IPS DF 6.9 (cell line): ENCODE measurements at regions not wholly inside any gene's neighbourhood (a gene's known extent, or its start where the extent isn't known, plus 50 kb on each side); places are given as distances from the start of the nearest gene placed in this dataset.

Experiments used
- DNase-seq: peaks from one replicate; pipeline ENCODE4 v3.0.0-alpha.2; 2013; ENCODE audit warnings: low read depth, low spot score
- H3K27ac ChIP-seq: one replicate; pipeline ENCODE4 v1.5.1; 2013; ENCODE audit warnings: low read length, control low read depth
- H3K27me3 ChIP-seq: 2 replicates; pipeline ENCODE4 v1.6.1; 2013; ENCODE audit warnings: mild to moderate bottlenecking, low read length; ENCODE audit not compliant: control insufficient read depth, insufficient read depth
- H3K36me3 ChIP-seq: 2 replicates; pipeline ENCODE4 v1.6.1; 2013; ENCODE audit warnings: low read length; ENCODE audit not compliant: control insufficient read depth, insufficient read depth
- H3K4me1 ChIP-seq: 2 replicates; pipeline ENCODE4 v1.6.1; 2013; ENCODE audit warnings: low read length; ENCODE audit not compliant: control insufficient read depth, insufficient read depth
- H3K4me3 ChIP-seq: 2 replicates; pipeline ENCODE4 v1.5.1; 2013; ENCODE audit warnings: mild to moderate bottlenecking, low read length
- H3K9me3 ChIP-seq: 2 replicates; pipeline ENCODE4 v1.6.1; 2013; ENCODE audit warnings: low read length, inconsistent platforms; ENCODE audit not compliant: control insufficient read depth, insufficient read depth
- WGBS: extraction: QIAGEN DNeasy Blood & Tissue Kit; methylation state at CpG from one replicate; pipeline ENCODE4 v1.1.7; 2013; ENCODE audit warnings: mixed read lengths, missing lambda C conversion rate; ENCODE audit not compliant: insufficient read length, insufficient coverage; 5-methylcytosine and 5-hydroxymethylcytosine counted together

DNA sequence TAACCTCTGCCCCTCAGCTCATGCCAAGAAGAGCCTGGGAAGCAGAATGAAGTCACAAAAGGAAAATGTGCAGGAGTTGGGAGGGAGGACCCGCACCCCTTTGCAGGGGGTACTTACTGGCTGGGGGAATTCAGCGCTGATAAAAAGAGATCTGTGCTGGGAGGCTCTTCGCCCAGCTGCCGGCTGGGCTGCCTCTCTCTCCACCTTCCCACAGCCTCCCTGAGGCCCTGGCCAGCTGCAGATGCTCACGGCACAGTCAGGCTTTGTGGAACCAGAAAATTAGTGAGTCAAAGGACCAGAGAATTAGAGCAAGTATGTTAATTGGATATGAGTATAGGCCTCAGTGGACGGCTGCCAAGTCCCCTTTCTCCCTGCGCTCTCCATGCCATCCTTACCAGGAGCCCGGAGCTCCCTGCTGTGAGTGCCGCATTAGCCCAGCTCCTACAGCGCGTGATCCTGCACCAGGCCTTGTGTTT is 181.7 kb upstream of the SH3BP4 start:
- WGBS, result no CpG with 5 or more reads among the region's 11 CpGs
- no peaks in the 10 kb centered on the region for H3K36me3 ChIP-seq
- H3K4me3 ChIP-seq, result no peak overlapping the region
- H3K4me1 ChIP-seq, result no peaks in the 10 kb centered on the region
- no peak overlapping the region for H3K27ac ChIP-seq
- no peaks in the 10 kb centered on the region for H3K9me3 ChIP-seq
- no peak for DNase-seq
- no peaks in the 10 kb centered on the region for H3K27me3 ChIP-seq

DNA sequence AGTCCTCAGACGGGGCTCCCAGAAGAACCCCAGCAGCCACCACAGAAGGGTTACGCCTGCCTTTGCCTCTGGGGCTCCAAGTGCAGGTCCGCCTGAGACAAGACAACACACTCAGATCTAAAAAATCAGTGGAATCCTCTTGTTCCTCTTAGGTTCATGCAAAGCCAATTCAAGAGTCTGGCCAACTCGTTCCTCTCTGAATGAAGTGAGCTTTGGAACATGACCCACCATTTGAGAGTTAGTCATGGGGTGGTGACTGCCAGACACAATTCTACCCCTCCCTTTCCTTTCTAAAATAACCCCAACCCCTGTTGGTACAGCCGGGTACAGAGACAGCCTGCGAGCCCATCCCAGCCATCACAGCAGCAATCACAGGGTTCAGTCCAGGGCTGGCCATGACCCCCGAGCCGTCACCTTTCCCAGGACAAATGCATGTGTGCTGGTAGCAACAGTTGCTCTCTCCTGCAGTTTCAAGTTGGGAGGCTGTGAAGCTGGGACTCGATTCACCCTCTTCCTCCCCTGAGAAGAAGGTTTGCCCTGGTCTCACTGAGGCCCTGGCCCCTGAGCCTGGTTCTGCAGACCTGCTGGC is 183.1 kb upstream of the SH3BP4 start:
- H3K4me1 ChIP-seq, result no peaks in the 10 kb centered on the region
- no peak for DNase-seq
- no CpG with 5 or more reads among the region's 9 CpGs for WGBS
- H3K9me3 ChIP-seq, result no peaks in the 10 kb centered on the region
- H3K27me3 ChIP-seq, result no peaks in the 10 kb centered on the region
- H3K36me3 ChIP-seq, result no peaks in the 10 kb centered on the region
- H3K4me3 ChIP-seq, result no peak overlapping the region
- no peak overlapping the region for H3K27ac ChIP-seq

DNA sequence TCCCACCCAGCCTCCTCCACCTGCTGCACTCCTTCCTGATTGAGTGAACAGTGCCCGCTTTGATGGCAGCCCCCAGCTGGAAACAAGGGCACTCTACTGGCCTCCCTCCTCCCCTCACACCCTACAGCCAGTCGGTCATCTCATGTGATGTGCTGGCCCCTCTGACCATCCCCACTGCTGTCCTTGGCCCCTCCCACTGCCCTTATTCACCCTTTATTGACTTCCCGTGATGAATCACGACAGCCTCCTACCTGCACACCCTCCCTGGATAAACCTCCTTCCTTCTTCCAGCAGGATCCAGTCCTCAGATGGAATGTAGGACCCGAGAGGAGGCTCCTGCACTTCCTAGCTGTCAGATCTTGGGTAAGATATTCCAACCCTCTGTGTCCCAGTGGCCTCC is 186.5 kb upstream of the SH3BP4 start:
- WGBS, result no CpG with 5 or more reads among the region's 5 CpGs

DNA sequence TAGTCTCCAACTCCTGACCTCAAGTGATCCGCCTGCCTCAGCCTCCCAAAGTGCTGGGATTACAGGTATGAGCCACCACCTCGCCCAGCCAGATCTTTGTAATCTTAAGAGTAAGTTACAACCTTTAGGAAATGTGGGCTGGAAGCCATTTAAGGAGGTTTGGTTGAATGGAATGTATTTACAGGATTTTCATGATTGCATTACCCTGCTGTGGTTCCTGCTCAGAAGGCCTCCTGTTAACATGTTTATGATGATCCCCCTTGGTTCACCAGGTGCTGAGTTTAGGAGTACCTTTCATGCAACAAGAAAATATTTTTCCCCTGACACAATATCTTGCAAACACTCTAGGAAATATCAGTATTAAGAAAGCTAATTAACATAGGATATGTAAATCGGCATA is 187.4 kb upstream of the SH3BP4 start:
- Histone ChIP-seq H3K4me1 (no peaks in the 10 kb centered on the region), H3K36me3 (no peaks in the 10 kb centered on the region), H3K27me3 (no peaks in the 10 kb centered on the region), H3K27ac (no peak overlapping the region), H3K4me3 (no peak overlapping the region), H3K9me3 (no peaks in the 10 kb centered on the region)
- DNase-seq, result no peak
- WGBS, result no CpG with 5 or more reads among the region's 3 CpGs

More for the DNA sequence above, 186.5 kb upstream of the SH3BP4 start:
- Histone ChIP-seq H3K4me1 (no peaks in the 10 kb centered on the region), H3K36me3 (no peaks in the 10 kb centered on the region), H3K4me3 (no peak overlapping the region), H3K27me3 (no peaks in the 10 kb centered on the region), H3K27ac (no peak overlapping the region), H3K9me3 (no peaks in the 10 kb centered on the region)
- no peak for DNase-seq

DNA sequence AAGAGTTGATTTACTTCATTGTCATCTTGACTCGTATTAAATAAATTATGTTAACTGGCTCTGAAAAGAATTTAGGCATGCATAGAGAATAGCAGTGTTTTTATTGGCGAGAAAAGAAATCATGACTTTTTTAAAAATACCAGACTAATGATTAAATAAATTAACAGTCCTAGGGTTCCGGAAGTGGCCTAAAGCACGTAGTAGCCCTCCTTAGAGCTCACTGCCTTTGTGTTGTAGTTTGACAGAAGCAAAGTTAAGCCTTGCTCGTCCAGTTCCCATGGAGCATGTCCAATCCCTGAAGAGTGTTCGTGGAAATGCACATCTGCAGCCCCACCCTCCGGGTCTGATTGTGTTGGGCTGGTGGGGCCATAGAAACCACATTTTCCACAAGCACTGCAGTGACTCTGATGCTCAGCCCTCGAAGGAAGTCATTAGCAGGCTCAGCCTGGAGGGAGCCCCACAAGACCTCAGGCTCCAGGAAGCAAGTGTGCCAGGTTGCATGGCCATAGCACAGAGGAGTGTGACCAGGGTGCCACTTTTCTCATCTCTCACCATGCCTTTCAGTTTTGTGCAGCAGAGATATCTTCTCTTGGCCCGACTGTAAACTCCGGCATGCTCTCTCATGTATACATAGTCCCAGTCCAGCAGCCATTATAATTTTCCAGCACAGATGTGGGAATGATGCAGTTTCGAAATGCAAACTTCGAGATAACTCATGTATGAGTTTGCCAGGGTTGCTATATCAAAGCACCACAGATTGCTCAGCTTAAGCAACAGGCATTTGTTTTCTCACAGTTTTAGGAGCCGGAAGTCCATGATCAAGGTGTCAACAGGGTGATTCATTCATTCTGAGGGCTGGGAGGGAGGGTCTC is 188.6 kb upstream of the SH3BP4 start:
- H3K9me3 ChIP-seq, result no peaks in the 10 kb centered on the region
- WGBS, result no CpG with 5 or more reads among the region's 13 CpGs
- DNase-seq, result no peak
- H3K4me1 ChIP-seq, result no peaks in the 10 kb centered on the region
- no peak overlapping the region for H3K27ac ChIP-seq
- no peaks in the 10 kb centered on the region for H3K36me3 ChIP-seq
- H3K27me3 ChIP-seq, result no peaks in the 10 kb centered on the region
- H3K4me3 ChIP-seq, result no peak overlapping the region

DNA sequence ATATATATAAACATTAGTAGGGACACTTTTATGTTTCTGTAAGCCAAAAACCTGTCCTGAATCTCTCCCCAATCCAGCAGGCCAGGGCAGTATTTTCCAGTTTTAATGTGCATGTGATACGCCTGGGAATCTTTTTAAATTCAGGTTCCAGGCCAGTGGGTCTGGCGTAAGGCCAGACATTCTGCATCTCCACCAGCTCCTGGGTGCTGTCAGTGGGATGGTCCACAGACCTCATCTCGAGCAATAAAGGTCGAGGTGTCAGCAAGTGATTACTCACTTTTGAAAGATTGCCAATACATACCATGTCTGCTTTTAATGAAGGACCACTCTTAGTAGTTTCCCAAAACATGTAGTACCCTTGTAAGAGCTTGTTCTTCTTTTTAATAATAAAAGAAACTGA is 189.9 kb upstream of the SH3BP4 start:
- Histone ChIP-seq H3K9me3 (no peaks in the 10 kb centered on the region), H3K4me3 (no peak overlapping the region), H3K27ac (no peak overlapping the region), H3K27me3 (no peaks in the 10 kb centered on the region), H3K36me3 (no peaks in the 10 kb centered on the region), H3K4me1 (no peaks in the 10 kb centered on the region)
- no CpG with 5 or more reads among the region's 4 CpGs for WGBS
- no peak for DNase-seq

DNA sequence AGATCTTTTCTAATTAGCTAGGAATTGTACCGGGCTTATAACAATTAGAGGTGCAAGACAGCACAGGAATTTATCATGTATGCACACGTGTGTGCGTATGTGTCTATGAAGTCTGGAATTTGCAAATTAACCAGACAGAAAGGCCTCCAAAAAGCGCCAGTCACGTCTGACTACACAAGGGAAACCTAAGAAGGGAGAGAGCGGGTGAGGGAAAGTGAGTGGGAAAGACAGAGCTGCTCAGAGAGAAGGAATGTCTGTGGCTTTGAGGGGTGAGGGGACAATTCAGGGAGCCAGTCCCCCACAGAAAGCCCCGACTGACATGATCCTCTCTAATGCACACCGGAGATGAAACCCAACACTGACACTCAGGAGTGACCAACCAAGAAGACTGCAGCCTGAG is 197.7 kb upstream of the SH3BP4 start:
- H3K27me3 ChIP-seq, result no peaks in the 10 kb centered on the region
- no peaks in the 10 kb centered on the region for H3K36me3 ChIP-seq
- DNase-seq, result no peak
- H3K27ac ChIP-seq, result no peak overlapping the region
- H3K4me1 ChIP-seq, result no peaks in the 10 kb centered on the region
- no peak overlapping the region for H3K4me3 ChIP-seq
- H3K9me3 ChIP-seq, result no peaks in the 10 kb centered on the region
- no CpG with 5 or more reads among the region's 8 CpGs for WGBS

DNA sequence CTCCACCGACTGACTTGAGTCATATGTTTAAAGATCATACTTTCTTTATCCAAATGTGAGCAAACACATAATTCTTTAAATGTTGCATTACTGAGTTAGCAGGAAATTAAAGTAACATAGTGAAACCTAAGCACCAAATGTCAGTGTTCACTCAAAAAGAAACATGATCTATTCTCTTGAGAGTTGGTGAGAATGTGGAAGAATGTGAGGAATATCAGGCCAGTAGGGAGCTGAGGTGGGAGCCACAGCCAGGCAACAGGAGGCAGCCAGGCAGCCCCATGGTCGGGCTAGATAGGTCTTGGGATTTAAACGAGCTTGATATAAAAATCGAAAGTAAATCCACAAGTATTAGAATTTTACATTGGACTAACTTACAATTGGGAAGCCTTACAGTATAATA is 198.1 kb upstream of the SH3BP4 start:
- Histone ChIP-seq H3K4me1 (no peaks in the 10 kb centered on the region), H3K27me3 (no peaks in the 10 kb centered on the region), H3K36me3 (no peaks in the 10 kb centered on the region), H3K9me3 (no peaks in the 10 kb centered on the region), H3K27ac (no peak overlapping the region), H3K4me3 (no peak overlapping the region)
- no peak for DNase-seq
- no CpG with 5 or more reads among the region's 4 CpGs for WGBS

DNA sequence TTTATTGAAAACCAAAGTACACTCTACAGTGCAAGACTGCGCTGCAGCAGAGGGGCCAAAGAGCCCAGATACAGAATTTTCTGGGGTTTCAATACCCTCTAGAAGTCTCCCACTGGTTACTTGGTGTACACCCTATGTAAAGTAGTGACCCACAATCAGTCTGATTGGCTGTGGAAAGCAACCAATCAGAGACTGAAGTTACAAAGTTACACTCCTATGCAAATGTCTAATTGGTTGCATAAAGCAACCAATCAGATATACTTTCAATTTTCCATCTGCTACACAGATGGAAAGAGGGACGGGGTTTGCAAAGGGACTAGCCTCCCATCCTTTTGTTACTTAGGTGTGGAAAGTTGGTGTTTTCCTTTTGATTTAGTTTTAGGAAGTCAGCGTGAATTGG is 198.9 kb upstream of the SH3BP4 start:
- H3K4me3 ChIP-seq, result no peak overlapping the region
- WGBS, result no CpG with 5 or more reads among the region's 3 CpGs
- no peaks in the 10 kb centered on the region for H3K36me3 ChIP-seq
- no peaks in the 10 kb centered on the region for H3K27me3 ChIP-seq
- H3K27ac ChIP-seq, result no peak overlapping the region
- no peaks in the 10 kb centered on the region for H3K9me3 ChIP-seq
- no peaks in the 10 kb centered on the region for H3K4me1 ChIP-seq
- no peak for DNase-seq

DNA sequence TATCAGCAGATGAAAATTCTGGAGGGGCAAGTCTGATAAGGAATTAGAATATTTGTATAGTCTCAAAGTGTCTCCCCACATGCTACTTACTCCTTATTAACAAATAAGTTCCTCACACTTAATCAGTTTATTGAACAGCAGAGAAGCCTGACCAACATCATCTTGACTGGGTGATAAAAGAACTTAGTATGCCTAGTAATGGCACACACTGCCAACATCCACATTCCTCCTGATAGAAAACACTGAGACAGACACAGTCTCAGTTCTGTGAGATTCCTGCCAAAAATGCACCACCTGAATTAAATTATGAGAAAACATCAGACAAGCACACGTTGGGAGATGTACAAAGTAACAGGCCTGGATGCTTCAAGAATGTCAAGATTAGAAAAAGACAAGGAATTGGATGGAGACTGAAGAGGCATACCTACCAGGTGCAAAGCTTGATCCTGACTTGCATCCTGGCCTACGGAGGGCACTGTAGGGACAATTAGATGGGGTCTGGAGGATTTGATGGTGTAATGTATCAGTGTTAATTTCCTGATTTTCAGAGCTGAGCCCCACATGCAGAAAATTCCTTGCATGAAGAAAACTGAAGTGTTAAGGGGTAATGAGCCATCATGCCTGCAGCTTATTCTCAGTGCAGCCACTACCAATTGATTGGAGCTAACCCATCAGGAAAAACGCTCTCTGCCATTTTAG is 200.4 kb upstream of the SH3BP4 start:
- Histone ChIP-seq H3K9me3 (no peaks in the 10 kb centered on the region), H3K4me3 (no peak overlapping the region), H3K4me1 (no peaks in the 10 kb centered on the region), H3K27me3 (no peaks in the 10 kb centered on the region), H3K27ac (no peak overlapping the region), H3K36me3 (no peaks in the 10 kb centered on the region)
- WGBS, result no CpG with 5 or more reads among the region's 3 CpGs
- no peak for DNase-seq
